Neural cell (in vitro differentiated cells): ENCODE measurements at regions not wholly inside any gene's neighbourhood (a gene's known extent, or its start where the extent isn't known, plus 50 kb on each side); places are given as distances from the start of the nearest gene placed in this dataset.

Experiments used
- H2AFZ ChIP-seq: fragments of 200-600, 300-800 bp; sonication (generic), shearing (Covaris generic); 2 replicates; pipeline ENCODE4 v1.6.0; 2014; ENCODE audit warnings: low read depth, mild to moderate bottlenecking, antibody characterized with exemption, low read length, moderate library complexity
- H3F3A ChIP-seq: fragments of 200-600 bp; shearing (Covaris generic); 2 replicates; pipeline ENCODE4 v1.6.1; 2016; ENCODE audit warnings: mild to moderate bottlenecking, moderate library complexity, mixed read lengths, antibody characterized with exemption, low read length; ENCODE audit not compliant: insufficient read depth, poor library complexity, severe bottlenecking
- H3K27ac ChIP-seq: fragments of 200-600, 300-800 bp; sonication (generic), shearing (Covaris generic); 2 replicates; pipeline ENCODE4 v1.5.1; 2014; ENCODE audit warnings: mild to moderate bottlenecking, low read length, moderate library complexity
- H3K27me3 ChIP-seq: fragments of 300-800, 200-600 bp; sonication (generic), shearing (Covaris generic); 2 replicates; pipeline ENCODE4 v1.6.0; 2014; ENCODE audit warnings: mild to moderate bottlenecking, low read depth, low read length, moderate library complexity; ENCODE audit not compliant: insufficient read depth
- H3K36me3 ChIP-seq: fragments of 300-800, 200-600 bp; sonication (generic), shearing (Covaris generic); 2 replicates; pipeline ENCODE4 v1.5.1; 2014; ENCODE audit warnings: mild to moderate bottlenecking, antibody characterized with exemption, low read length, moderate library complexity; ENCODE audit not compliant: insufficient read depth
- H3K4me2 ChIP-seq: fragments of 300-800, 200-600 bp; sonication (generic), shearing (Covaris generic); 2 replicates; pipeline ENCODE4 v1.6.0; 2014; ENCODE audit warnings: mild to moderate bottlenecking, low read length
- H3K4me3 ChIP-seq: fragments of 300-800, 200-600 bp; sonication (generic), shearing (Covaris generic); 2 replicates; pipeline ENCODE4 v1.5.1; 2014; ENCODE audit warnings: mild to moderate bottlenecking, low read length, moderate library complexity
- H3K79me2 ChIP-seq: fragments of 200-600 bp; shearing (Covaris generic); replicated peaks from 2 replicates; pipeline ENCODE4 v1.6.0; 2014; ENCODE audit warnings: mild to moderate bottlenecking, low read length, moderate library complexity; ENCODE audit not compliant: insufficient read depth
- H3K9ac ChIP-seq: fragments of 300-800, 200-600 bp; sonication (generic), shearing (Covaris generic); 2 replicates; pipeline ENCODE4 v1.6.1; 2016; ENCODE audit warnings: mild to moderate bottlenecking, low read length, mixed read lengths
- H3K9me2 ChIP-seq: fragments of 200-600 bp; shearing (Covaris generic); 2 replicates; pipeline ENCODE4 v1.6.1; 2016; ENCODE audit warnings: mild to moderate bottlenecking, low read length, mixed read lengths; ENCODE audit not compliant: insufficient read depth
- H3K9me3 ChIP-seq: fragments of 200-600, 300-800 bp; sonication (generic), shearing (Covaris generic); 2 replicates; pipeline ENCODE4 v1.6.1; 2016; ENCODE audit warnings: mild to moderate bottlenecking, mixed run types, low read length, moderate library complexity, mixed read lengths
- H4K20me1 ChIP-seq: fragments of 200-600 bp; shearing (Covaris generic); 2 replicates; pipeline ENCODE4 v1.6.1; 2016; ENCODE audit warnings: mild to moderate bottlenecking, mixed run types; ENCODE audit not compliant: insufficient read depth
- EP300 ChIP-seq: fragments of 450-650 bp; conservative IDR thresholded peaks from 2 replicates; pipeline ENCODE4 v1.6.1; 2014; ENCODE audit warnings: antibody characterized with exemption, mild to moderate bottlenecking, moderate library complexity; ENCODE audit not compliant: poor library complexity, severe bottlenecking
- EZH2 ChIP-seq: fragments of 200-600, 300-800 bp; shearing (Covaris generic), sonication (generic); IDR thresholded peaks from 2 replicates; pipeline ENCODE4 v1.6.1; 2014; ENCODE audit warnings: antibody characterized with exemption, low read length, borderline replicate concordance, mild to moderate bottlenecking; ENCODE audit not compliant: insufficient read depth, poor library complexity, severe bottlenecking
- MXI1 ChIP-seq: fragments of 450-650 bp; conservative IDR thresholded peaks from 2 replicates; pipeline ENCODE4 v1.6.1; 2014; ENCODE audit warnings: antibody characterized with exemption, mild to moderate bottlenecking; ENCODE audit not compliant: poor library complexity, severe bottlenecking
- RAD21 ChIP-seq: fragments of 450-650 bp; conservative IDR thresholded peaks from 2 replicates; pipeline ENCODE4 v1.6.1; 2014; ENCODE audit warnings: antibody characterized with exemption, mild to moderate bottlenecking, moderate library complexity
- REST ChIP-seq: IDR thresholded peaks from 2 replicates; pipeline ENCODE4 v1.6.1; 2012; ENCODE audit warnings: borderline replicate concordance
- SMC3 ChIP-seq: fragments of 450-650 bp; conservative IDR thresholded peaks from 2 replicates; pipeline ENCODE4 v1.6.1; 2014; ENCODE audit warnings: antibody characterized with exemption, mild to moderate bottlenecking, moderate library complexity; ENCODE audit not compliant: poor library complexity
- TAF1 ChIP-seq: IDR thresholded peaks from 2 replicates; pipeline ENCODE4 v1.6.1; 2012; ENCODE audit warnings: low read depth
- TF ChIP-seq, protein P1 (sequence below): fragments of 450-650 bp; IDR thresholded peaks from 2 replicates; pipeline ENCODE4 v1.5.1; 2014; ENCODE audit warnings: antibody characterized with exemption, mild to moderate bottlenecking, moderate library complexity; ENCODE audit not compliant: poor library complexity, severe bottlenecking

- H3K27me3 ChIP-seq: no peaks in the 10 kb centered on the region
- no peak overlapping the region for H2AFZ ChIP-seq
- no peak overlapping the region for H3K4me3 ChIP-seq
- no peaks in the 10 kb centered on the region for H3K79me2 ChIP-seq
- no peak overlapping the region for H3K9ac ChIP-seq
- no peaks in the 10 kb centered on the region for H3K36me3 ChIP-seq
- H3K9me2 ChIP-seq: no peaks in the 10 kb centered on the region
- TF ChIP-seq MXI1 (no peak), EP300 (no peak), TAF1 (no peak), RAD21 (no peak), SMC3 (no peak), EZH2 (no peak), REST (no peak)
- TF ChIP-seq, protein P1, sequence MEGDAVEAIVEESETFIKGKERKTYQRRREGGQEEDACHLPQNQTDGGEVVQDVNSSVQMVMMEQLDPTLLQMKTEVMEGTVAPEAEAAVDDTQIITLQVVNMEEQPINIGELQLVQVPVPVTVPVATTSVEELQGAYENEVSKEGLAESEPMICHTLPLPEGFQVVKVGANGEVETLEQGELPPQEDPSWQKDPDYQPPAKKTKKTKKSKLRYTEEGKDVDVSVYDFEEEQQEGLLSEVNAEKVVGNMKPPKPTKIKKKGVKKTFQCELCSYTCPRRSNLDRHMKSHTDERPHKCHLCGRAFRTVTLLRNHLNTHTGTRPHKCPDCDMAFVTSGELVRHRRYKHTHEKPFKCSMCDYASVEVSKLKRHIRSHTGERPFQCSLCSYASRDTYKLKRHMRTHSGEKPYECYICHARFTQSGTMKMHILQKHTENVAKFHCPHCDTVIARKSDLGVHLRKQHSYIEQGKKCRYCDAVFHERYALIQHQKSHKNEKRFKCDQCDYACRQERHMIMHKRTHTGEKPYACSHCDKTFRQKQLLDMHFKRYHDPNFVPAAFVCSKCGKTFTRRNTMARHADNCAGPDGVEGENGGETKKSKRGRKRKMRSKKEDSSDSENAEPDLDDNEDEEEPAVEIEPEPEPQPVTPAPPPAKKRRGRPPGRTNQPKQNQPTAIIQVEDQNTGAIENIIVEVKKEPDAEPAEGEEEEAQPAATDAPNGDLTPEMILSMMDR: no peak
- no peak overlapping the region for H3K27ac ChIP-seq
- no peaks in the 10 kb centered on the region for H3F3A ChIP-seq
- no peaks in the 10 kb centered on the region for H3K9me3 ChIP-seq
- H3K4me2 ChIP-seq: no peak overlapping the region
- no peaks in the 10 kb centered on the region for H4K20me1 ChIP-seq
These were observed 77.1 kb upstream of the CD82 start for GRCh38 chr11:44488165-44488965.

DNA sequence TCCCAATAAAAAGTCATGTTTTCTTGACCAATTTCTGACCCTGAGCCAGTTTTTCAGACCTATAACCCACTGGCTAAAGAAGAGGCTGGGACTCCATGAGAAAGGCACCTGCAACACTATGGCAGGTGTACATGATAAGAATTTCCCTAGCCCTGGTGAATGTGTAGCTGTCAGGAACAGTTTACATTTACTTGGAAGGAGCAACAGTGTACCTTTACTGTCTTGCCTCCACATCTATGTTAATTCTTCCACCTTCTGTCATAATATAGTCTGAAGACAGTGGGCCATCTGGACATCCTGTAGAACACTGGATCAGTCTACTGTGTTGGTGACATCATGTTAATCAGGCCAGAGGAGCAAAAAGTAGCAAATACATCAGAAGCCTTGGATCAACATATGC lies 72.1 kb upstream of the CD82 start:
- Histone ChIP-seq H3K36me3 (no peaks in the 10 kb centered on the region), H3K9me2 (no peaks in the 10 kb centered on the region)

More for the DNA sequence above, 72.1 kb upstream of the CD82 start:
- Histone ChIP-seq H3K9me3 (no peaks in the 10 kb centered on the region), H3K79me2 (no peaks in the 10 kb centered on the region), H3K9ac (no peak overlapping the region), H3K4me3 (no peak overlapping the region), H2AFZ (no peak overlapping the region), H3K27me3 (no peaks in the 10 kb centered on the region), H3F3A (no peaks in the 10 kb centered on the region), H4K20me1 (no peaks in the 10 kb centered on the region), H3K27ac (no peak overlapping the region), H3K4me2 (no peak overlapping the region)
- TF ChIP-seq TAF1 (no peak), RAD21 (no peak), REST (no peak), SMC3 (no peak)
